CD14-positive monocyte (primary cell): ENCODE measurements at regions not wholly inside any gene's neighbourhood (a gene's known extent, or its start where the extent isn't known, plus 50 kb on each side); places are given as distances from the start of the nearest gene placed in this dataset.

Experiments
- DNase-seq, 3 donors: peaks; one replicate each; pipeline ENCODE4 v3.0.0-alpha.2; 2011 to 2022
- H2AFZ ChIP-seq: 2 replicates; pipeline ENCODE4 v1.6.0; 2012; ENCODE audit warnings: mild to moderate bottlenecking, low read depth, low read length, inconsistent platforms; ENCODE audit not compliant: insufficient read depth, poor library complexity, severe bottlenecking
- H3K27ac ChIP-seq, 2 donors: 1 replicate in 1 of 2; 2 replicates in 1 of 2; pipeline ENCODE4 v1.5.1; 2012 to 2013; ENCODE audit warnings: low read length in 2 of 2, control low read depth in 1 of 2, inconsistent platforms in 1 of 2, low read depth in 1 of 2, mild to moderate bottlenecking in 1 of 2
- H3K27me3 ChIP-seq, 2 donors: one replicate each; pipeline versions ENCODE4 v1.6.0 to v1.6.1; 2011 to 2013; ENCODE audit warnings: low read length in 2 of 2; ENCODE audit not compliant: control insufficient read depth in 2 of 2, insufficient read depth in 2 of 2
- H3K36me3 ChIP-seq, 2 donors: replicated peaks in 1 of 2; 1 replicate in 1 of 2; 2 replicates in 1 of 2; pipeline versions ENCODE4 v1.5.1 to v1.6.1; 2012 to 2013; ENCODE audit warnings: low read length in 2 of 2, control low read depth in 1 of 2, inconsistent platforms in 1 of 2, mild to moderate bottlenecking in 1 of 2; ENCODE audit not compliant: insufficient read depth in 2 of 2, control insufficient read depth in 1 of 2
- H3K4me1 ChIP-seq, 2 donors: 1 replicate in 1 of 2; 2 replicates in 1 of 2; pipeline versions ENCODE4 v1.5.1 to v1.6.1; 2012 to 2013; ENCODE audit warnings: low read length in 2 of 2, control low read depth in 1 of 2, inconsistent platforms in 1 of 2, mild to moderate bottlenecking in 1 of 2, moderate library complexity in 1 of 2; ENCODE audit not compliant: insufficient read depth in 2 of 2, control insufficient read depth in 1 of 2
- H3K4me2 ChIP-seq: replicated peaks from 2 replicates; pipeline ENCODE3; 2012; ENCODE audit warnings: low read length, moderate library complexity, mild to moderate bottlenecking; ENCODE audit not compliant: poor library complexity, severe bottlenecking; ENCODE audit errors: extremely low read depth
- H3K4me3 ChIP-seq, 3 experiments: fragments of 200-600 bp in 1 of 3; sonication (generic) in 1 of 3; replicated peaks in 1 of 3; 1 replicate in 2 of 3; 2 replicates in 1 of 3; pipeline ENCODE4 v1.5.1; 2011 to 2013; ENCODE audit warnings: low read length in 3 of 3, mild to moderate bottlenecking in 3 of 3, control low read depth in 2 of 3, low read depth in 2 of 3, inconsistent platforms in 1 of 3, moderate library complexity in 1 of 3
- H3K79me2 ChIP-seq: 2 replicates; pipeline ENCODE4 v1.6.0; 2012; ENCODE audit warnings: mild to moderate bottlenecking, control low read depth, inconsistent platforms, low read length, moderate library complexity; ENCODE audit not compliant: insufficient read depth
- H3K9ac ChIP-seq: 2 replicates; pipeline ENCODE4 v1.6.0; 2017; ENCODE audit warnings: low read length, mild to moderate bottlenecking; ENCODE audit not compliant: insufficient read depth, poor library complexity, severe bottlenecking
- H3K9me3 ChIP-seq, 2 donors: replicated peaks in 1 of 2; 1 replicate in 1 of 2; 2 replicates in 1 of 2; pipeline versions ENCODE4 v1.5.1 to v1.6.1; 2012 to 2013; ENCODE audit warnings: low read length in 2 of 2, control low read depth in 1 of 2; ENCODE audit not compliant: control insufficient read depth in 1 of 2, insufficient read depth in 1 of 2
- H4K20me1 ChIP-seq: 2 replicates; pipeline ENCODE4 v1.6.0; 2012; ENCODE audit warnings: mild to moderate bottlenecking, low read length, control low read depth, moderate library complexity; ENCODE audit not compliant: insufficient read depth
- H3K27ac Mint-ChIP-seq, 7 donors: one replicate each; pipeline ENCODE4 v1.8.0; 2020; ENCODE audit warnings: mild to moderate bottlenecking in 7 of 7, mixed read lengths in 7 of 7, moderate library complexity in 6 of 7, inconsistent platforms in 2 of 7
- H3K27me3 Mint-ChIP-seq, 3 donors: one replicate each; pipeline ENCODE4 v1.8.0; 2021 to 2022; ENCODE audit warnings: low read depth in 3 of 3, mild to moderate bottlenecking in 3 of 3, mixed read lengths in 3 of 3, moderate library complexity in 3 of 3, inconsistent platforms in 1 of 3
- H3K36me3 Mint-ChIP-seq, 2 donors: one replicate each; pipeline ENCODE4 v1.8.0; 2020; ENCODE audit warnings: mixed read lengths in 2 of 2, inconsistent platforms in 1 of 2, mild to moderate bottlenecking in 1 of 2
- H3K4me1 Mint-ChIP-seq: one replicate; pipeline ENCODE4 v1.8.0; 2020; ENCODE audit warnings: mild to moderate bottlenecking, mixed read lengths
- H3K4me3 Mint-ChIP-seq, 2 donors: one replicate each; pipeline ENCODE4 v1.8.0; 2020; ENCODE audit warnings: mild to moderate bottlenecking in 2 of 2, mixed read lengths in 2 of 2, moderate library complexity in 1 of 2
- H3K9me3 Mint-ChIP-seq, 7 donors: one replicate each; pipeline ENCODE4 v1.8.0; 2020 to 2022; ENCODE audit warnings: mixed read lengths in 7 of 7, mild to moderate bottlenecking in 6 of 7, moderate library complexity in 6 of 7, inconsistent platforms in 2 of 7
- CTCF ChIP-seq: fragments of 200-600 bp; IDR thresholded peaks from one replicate; pipeline ENCODE4 v1.8.0; 2022; ENCODE audit warnings: antibody characterized with exemption, mild to moderate bottlenecking
- WGBS: methylation state at CpG from one replicate; pipeline ENCODE4 v1.1.5; 2013; ENCODE audit warnings: missing lambda C conversion rate; ENCODE audit not compliant: insufficient coverage; 5-methylcytosine and 5-hydroxymethylcytosine counted together
- intact Hi-C, 2 donors: fragments of 100-400 bp; cut with micrococcal nuclease; formaldehyde crosslinking; loops; one replicate each; pipeline versions ENCODE4 v1.15.0 to v1.15.1; 2023

GRCh38 chrX:3177851-3178250 is 136.6 kb downstream of the ARSF start:
- Histone ChIP-seq H3K4me1 (no peaks in the 10 kb centered on the region), H2AFZ (no peak overlapping the region), H3K79me2 (no peaks in the 10 kb centered on the region), H3K4me3 (no peak overlapping the region), H3K27me3 (no peaks in the 10 kb centered on the region), H4K20me1 (no peaks in the 10 kb centered on the region), H3K4me2 (no peak overlapping the region), H3K9ac (no peak overlapping the region), H3K9me3 (no peaks in the 10 kb centered on the region), H3K27ac (no peak overlapping the region), H3K36me3 (no peaks in the 10 kb centered on the region)
- H3K27ac Mint-ChIP-seq = no peak overlapping the region
- H3K27me3 Mint-ChIP-seq = no peaks in the 10 kb centered on the region
- TF ChIP-seq CTCF = no peak
- intact Hi-C loops = no loop called here
- peaks cover 0 to 10% (median 0%) of the 10 kb centered on the region in 7 donors for H3K9me3 Mint-ChIP-seq
- no CpG with 5 or more reads among the region's 4 CpGs for WGBS
- H3K36me3 Mint-ChIP-seq = no peaks in the 10 kb centered on the region
- no peaks in the 10 kb centered on the region for H3K4me1 Mint-ChIP-seq
- H3K4me3 Mint-ChIP-seq = no peak overlapping the region
- DNase-seq = no peak

- Histone ChIP-seq H3K9ac (no peak overlapping the region), H2AFZ (no peak overlapping the region), H3K4me1 (no peaks in the 10 kb centered on the region), H3K36me3 (no peaks in the 10 kb centered on the region), H4K20me1 (no peaks in the 10 kb centered on the region), H3K27ac (no peak overlapping the region), H3K79me2 (no peaks in the 10 kb centered on the region), H3K9me3 (no peaks in the 10 kb centered on the region), H3K4me3 (no peak overlapping the region), H3K27me3 (no peaks in the 10 kb centered on the region), H3K4me2 (no peak overlapping the region)
- Mint-ChIP-seq H3K27me3 (no peaks in the 10 kb centered on the region), H3K4me3 (no peak overlapping the region), H3K36me3 (no peaks in the 10 kb centered on the region), H3K27ac (no peak overlapping the region), H3K4me1 (no peaks in the 10 kb centered on the region), H3K9me3 (peaks cover 0 to 7% (median under 1%) of the 10 kb centered on the region in 7 donors)
- WGBS = no CpG with 5 or more reads among the region's 5 CpGs
- intact Hi-C loops = no loop called here
- no peak for DNase-seq
- no peak for TF ChIP-seq CTCF
Observed at GRCh38 chrX:3176439-3176820, 135.2 kb downstream of the ARSF start.
